Amniotic stem cell (primary cell): ENCODE measurements at regions not wholly inside any gene's neighbourhood (a gene's known extent, or its start where the extent isn't known, plus 50 kb on each side); places are given as distances from the start of the nearest gene placed in this dataset.
"Not testable (repeated sequence)": the region's sequence is repeated elsewhere in the genome, so short reads cannot be mapped to it uniquely, and the experiment has no call there.

Experiments used
- DNase-seq: peaks from one replicate; lab custom pipeline; 2025; lab: John Stamatoyannopoulos, UW

DNA sequence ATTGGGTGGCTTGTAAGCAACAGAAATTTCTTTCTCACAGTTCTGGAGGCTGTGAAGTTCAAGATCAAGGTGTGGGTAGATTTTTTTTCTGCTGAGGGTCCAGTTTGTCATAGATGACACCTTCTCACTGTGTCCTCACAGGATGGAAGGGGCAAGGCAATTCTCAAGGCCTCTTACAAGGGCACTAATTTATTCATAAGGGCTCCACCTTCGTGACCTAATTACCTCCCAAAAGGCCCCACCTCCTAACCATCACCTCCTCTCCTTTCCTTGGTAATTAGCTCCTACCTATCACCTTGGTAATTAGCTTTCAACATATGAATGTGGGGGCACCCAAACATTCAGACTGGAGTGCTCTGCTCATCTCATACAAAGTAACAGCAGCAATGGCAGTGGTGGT lies 92.3 kb upstream of the CD44 start:
- no peak for DNase-seq

- DNase-seq: no peak
Measured at GRCh38 chr11:35047179-35047578, 91.8 kb upstream of the CD44 start.

- no peak for DNase-seq
Measured at GRCh38 chr11:35047769-35048168, 91.2 kb upstream of the CD44 start.

- not testable (repeated sequence) for DNase-seq
Measured at GRCh38 chr11:35048346-35048745, 90.6 kb upstream of the CD44 start.

- DNase-seq: no peak
Measured at GRCh38 chr11:35049859-35050531, 89.0 kb upstream of the CD44 start.

GRCh38 chr11:35050541-35050995 lies 88.4 kb upstream of the CD44 start:
- no peak for DNase-seq

GRCh38 chr11:35056391-35057093 lies 82.4 kb upstream of the CD44 start:
- no peak for DNase-seq

DNA sequence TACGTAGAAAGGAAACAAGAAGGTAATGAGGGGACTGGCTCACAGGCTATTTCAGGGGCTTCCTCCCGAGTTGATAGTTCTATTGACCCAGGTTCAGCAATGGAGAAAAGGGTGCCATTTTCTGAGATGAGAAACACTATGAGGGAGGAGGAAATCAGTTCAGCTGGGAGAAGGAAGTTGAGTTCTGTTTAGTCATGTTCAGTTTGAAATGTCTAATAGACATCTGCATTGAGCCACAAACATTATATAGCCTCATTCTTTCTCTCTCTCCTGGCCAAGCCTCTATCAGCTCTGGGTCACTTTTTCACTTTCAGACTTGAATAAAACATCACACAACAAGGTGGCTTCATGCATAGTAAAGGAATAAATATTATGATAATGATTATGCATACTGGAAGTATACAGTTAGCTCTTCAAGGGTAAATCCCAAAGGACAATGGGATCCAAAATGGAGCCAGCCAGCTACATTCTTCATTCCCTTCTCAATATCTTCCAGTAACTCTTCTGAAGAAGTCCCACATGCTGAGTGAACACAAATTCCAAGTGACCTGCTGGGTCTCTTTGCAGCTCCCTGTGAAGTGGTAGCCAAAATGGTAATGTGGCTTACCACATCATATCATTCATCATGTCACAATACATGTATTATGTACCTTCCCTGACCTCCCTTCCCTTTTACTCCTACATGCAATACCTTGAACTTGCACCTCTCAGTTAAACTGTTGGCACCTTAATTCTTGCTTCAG lies 80.9 kb upstream of the CD44 start:
- no peak for DNase-seq

- DNase-seq: no peak
Measured at GRCh38 chr11:35058669-35059434, 80.1 kb upstream of the CD44 start.

DNA sequence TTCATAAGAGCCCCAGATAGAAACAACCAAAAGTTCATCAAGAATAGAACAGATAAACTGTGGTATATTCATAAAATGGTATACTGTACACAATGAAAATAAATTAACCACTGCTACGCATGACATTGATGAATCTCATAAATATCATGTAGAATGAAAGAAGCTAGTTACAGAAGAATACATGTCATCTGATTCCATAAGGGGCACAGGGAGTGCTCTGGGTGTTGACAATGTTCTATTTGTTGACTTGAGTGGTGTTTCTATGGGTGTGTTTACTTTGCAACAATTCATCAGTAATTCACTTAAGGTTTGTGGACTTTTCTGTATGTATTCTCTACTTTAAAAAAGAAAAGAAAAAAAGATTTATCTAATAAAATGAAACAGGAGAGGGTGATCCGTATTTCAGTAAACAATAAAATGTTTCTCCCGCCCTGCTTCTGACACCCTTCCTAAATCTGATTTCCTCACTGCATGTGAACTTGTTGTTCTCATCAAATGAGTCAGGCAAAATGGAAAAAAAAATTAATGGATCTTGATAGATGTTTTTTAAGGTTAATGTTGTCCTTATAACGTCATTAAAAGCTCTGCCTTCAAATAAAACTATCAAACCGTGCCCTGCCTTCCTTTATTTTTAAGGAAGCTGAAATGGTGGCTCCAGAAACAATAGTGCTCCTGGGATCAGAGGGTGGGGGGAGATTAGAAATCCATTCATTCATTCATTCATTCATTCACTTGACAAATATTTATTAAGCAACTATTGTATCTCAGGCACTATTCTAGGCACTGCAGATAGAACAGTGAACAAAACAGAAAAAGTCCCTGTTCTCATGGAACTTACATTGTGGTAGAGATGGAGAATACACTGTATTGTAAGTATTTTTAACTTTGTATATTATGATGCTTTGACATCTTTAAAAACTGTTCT lies 77.2 kb upstream of the CD44 start:
- no peak for DNase-seq

DNA sequence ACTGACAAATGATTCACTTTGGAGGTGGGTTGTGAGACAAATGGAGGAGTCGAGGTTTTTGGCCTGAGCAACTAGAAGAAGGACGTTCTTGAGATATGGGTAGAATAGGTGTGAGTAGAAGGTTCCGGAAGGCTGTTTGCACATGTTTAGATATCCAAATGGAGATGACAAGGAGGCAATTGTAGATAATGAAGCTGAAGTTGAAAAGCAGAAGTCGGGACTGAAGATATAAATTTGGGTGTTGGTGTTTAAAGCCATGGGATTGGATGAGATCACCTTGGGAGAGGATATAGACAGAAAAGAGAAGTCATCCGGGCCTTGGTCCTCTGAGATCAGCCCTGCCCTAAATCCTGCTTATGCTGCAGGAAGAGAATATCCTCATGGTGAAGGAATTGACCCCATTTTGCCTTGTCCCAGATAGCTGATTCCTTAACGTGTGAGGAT lies 75.5 kb upstream of the CD44 start:
- DNase-seq: no peak

- no peak for DNase-seq
Measured at GRCh38 chr11:35064114-35064800, 74.7 kb upstream of the CD44 start.

GRCh38 chr11:35065566-35065965 lies 73.4 kb upstream of the CD44 start:
- DNase-seq: no peak

DNA sequence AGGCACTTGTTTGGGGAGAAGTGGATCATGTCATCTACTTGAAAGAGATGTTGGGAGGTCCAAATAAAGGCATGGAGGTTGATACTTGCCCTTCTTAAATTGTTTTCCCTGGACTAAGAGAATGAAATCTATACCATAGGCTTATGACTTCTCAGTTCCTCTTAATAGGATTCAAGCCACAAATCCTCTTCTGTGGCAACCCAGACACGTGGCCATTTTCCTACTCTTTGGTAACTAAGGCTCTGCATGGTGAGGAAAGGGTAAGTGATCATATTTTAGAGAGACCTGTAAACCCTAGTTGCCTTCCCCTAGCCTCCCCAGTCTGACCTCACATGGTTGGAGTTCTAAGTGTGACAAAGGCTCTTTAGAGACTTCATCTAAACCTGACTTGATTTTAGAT lies 72.9 kb upstream of the CD44 start:
- no peak for DNase-seq

GRCh38 chr11:35066783-35067423 lies 72.1 kb upstream of the CD44 start:
- DNase-seq: no peak

- no peak for DNase-seq
Measured at GRCh38 chr11:35071722-35072121, 67.2 kb upstream of the CD44 start.

DNA sequence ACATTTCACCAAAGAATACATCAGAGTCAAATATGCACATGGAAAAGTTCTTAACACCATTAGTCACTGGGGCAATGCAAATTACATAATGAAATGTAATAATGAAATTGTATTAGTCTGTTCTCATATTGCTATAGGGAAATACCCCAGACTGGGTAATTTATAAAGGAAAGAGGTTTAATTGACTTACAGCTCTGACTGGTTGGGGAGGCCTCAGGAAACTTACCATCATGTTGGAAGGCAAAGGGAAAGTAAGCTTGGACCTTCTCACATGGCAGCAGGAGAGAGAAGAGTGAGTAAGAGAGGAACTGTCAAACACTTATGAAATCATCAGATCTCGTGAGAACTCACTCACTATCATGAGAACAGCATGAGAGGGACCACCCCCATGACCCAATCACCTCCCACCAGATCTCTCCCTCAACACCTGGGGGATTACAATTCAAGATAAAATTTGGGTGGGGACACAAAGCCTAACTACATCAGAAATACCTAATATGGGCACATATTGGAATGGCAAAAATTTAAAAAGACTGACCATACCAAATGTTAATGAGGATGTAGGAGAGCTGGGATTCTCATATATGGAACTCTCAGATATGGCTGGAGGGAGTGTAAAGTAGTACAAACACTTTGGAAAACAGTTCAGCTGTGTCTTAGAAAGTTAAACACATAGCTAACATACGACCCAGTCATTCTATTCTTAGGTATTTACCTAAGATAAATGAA lies 65.1 kb upstream of the CD44 start:
- DNase-seq: no peak

GRCh38 chr11:35076201-35077100 lies 62.5 kb upstream of the CD44 start:
- no peak for DNase-seq
